MM.1S (cell line): ENCODE measurements at regions not wholly inside any gene's neighbourhood (a gene's known extent, or its start where the extent isn't known, plus 50 kb on each side); places are given as distances from the start of the nearest gene placed in this dataset.

Experiments
- DNase-seq: peaks from one replicate; pipeline ENCODE4 v3.0.0-alpha.2; 2015
- H2AFZ ChIP-seq: fragments of 300-600 bp; sonication (generic); 2 replicates; pipeline ENCODE4 v1.6.0; 2016; ENCODE audit warnings: antibody characterized with exemption, low read length
- H3F3A ChIP-seq: fragments of 300-600 bp; sonication (generic); 2 replicates; pipeline ENCODE4 v1.6.1; 2016; ENCODE audit warnings: mild to moderate bottlenecking, antibody characterized with exemption, low read length, moderate library complexity, mixed read lengths; ENCODE audit not compliant: insufficient read depth
- H3K27ac ChIP-seq: fragments of 300-600 bp; sonication (generic); 2 replicates; pipeline ENCODE4 v1.5.1; 2016; ENCODE audit warnings: mild to moderate bottlenecking, low read length
- H3K27me3 ChIP-seq: fragments of 300-600 bp; sonication (generic); replicated peaks from 2 replicates; pipeline ENCODE4 v1.6.0; 2016; ENCODE audit warnings: low read length; ENCODE audit not compliant: insufficient read depth
- H3K36me3 ChIP-seq: fragments of 300-600 bp; sonication (generic); replicated peaks from 2 replicates; pipeline ENCODE4 v1.6.1; 2016; ENCODE audit warnings: mild to moderate bottlenecking, low read length, mixed read lengths; ENCODE audit not compliant: insufficient read depth
- H3K4me1 ChIP-seq: fragments of 300-600 bp; sonication (generic); 2 replicates; pipeline ENCODE4 v1.6.1; 2016; ENCODE audit warnings: low read length, mixed read lengths
- H3K4me2 ChIP-seq: fragments of 300-600 bp; sonication (generic); 2 replicates; pipeline ENCODE4 v1.6.0; 2016; ENCODE audit warnings: low read depth, low read length
- H3K4me3 ChIP-seq: fragments of 300-600 bp; sonication (generic); 2 replicates; pipeline ENCODE4 v1.5.1; 2016; ENCODE audit warnings: low read length, mixed read lengths
- H3K79me2 ChIP-seq: fragments of 300-600 bp; sonication (generic); 2 replicates; pipeline ENCODE4 v1.6.1; 2016; ENCODE audit warnings: mixed run types, low read length, mixed read lengths
- H3K9ac ChIP-seq: fragments of 300-600 bp; sonication (generic); 2 replicates; pipeline ENCODE4 v1.6.1; 2016; ENCODE audit warnings: low read length, mixed read lengths
- H3K9me2 ChIP-seq: fragments of 300-600 bp; sonication (generic); replicated peaks from 2 replicates; pipeline ENCODE4 v1.6.1; 2016; ENCODE audit warnings: mild to moderate bottlenecking, low read length, mixed read lengths; ENCODE audit not compliant: insufficient read depth
- H3K9me3 ChIP-seq: fragments of 300-600 bp; sonication (generic); replicated peaks from 2 replicates; pipeline ENCODE4 v1.6.1; 2016; ENCODE audit warnings: mild to moderate bottlenecking, low read length, mixed read lengths; ENCODE audit not compliant: insufficient read depth
- H4K20me1 ChIP-seq: fragments of 300-600 bp; sonication (generic); 2 replicates; pipeline ENCODE4 v1.6.1; 2016; ENCODE audit warnings: mild to moderate bottlenecking, low read length, moderate library complexity, mixed read lengths; ENCODE audit not compliant: insufficient read depth
- EZH2 ChIP-seq: fragments of 300-600 bp; sonication (generic); optimal IDR thresholded peaks from 2 replicates; pipeline ENCODE3; 2017; ENCODE audit warnings: low read depth, mild to moderate bottlenecking, antibody characterized with exemption, low read length, mixed read lengths
- EZH2phosphoT487 ChIP-seq: fragments of 300-600 bp; sonication (generic); IDR thresholded peaks from 2 replicates; pipeline ENCODE4 v1.6.1; 2018; ENCODE audit warnings: antibody characterized with exemption, low read length
- TF ChIP-seq, protein P1 (sequence below): fragments of 300-600 bp; sonication (generic); IDR thresholded peaks from 2 replicates; pipeline ENCODE4 v1.5.1; 2016; ENCODE audit warnings: antibody characterized with exemption, low read length, mixed read lengths

DNA sequence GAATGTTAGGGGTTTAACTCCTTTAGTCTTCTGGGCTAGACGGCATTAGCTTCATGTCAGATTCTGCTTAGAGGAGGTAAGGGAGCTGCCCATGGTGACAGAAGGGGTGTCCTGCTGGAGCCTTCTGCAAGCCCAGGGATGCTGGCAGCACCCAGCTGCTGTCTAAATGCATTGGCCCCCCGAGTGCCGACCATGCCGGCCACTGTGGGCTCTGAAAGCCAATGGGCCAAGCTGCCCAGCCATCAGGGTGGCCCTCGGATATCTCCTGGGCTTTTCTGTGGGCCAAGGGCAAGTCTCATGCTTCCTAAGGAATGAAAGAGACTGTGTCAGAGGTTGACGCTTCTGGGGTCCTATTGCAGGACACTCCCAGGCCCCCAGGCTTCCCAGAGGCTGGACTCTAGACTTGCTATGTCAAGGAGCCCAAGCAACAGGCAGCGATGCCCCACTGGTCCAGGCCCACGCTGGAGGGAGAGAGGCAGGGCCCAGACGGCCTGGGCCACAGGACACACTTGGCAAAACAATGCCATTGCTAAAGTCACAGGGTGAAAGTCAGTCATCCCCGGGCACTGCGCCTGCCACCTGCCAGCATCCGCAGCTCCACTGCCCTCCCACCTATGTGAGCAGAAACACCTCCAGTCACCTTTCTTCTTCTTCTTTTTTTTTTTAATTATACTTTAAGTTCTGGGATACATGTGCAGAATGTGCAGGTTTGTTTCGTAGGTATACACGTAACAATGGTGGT lies 160.2 kb upstream of the GPR12 start:
- Histone ChIP-seq H3K4me3 (no peak overlapping the region), H3K27me3 (no peaks in the 10 kb centered on the region), H3K9me2 (no peaks in the 10 kb centered on the region), H3K27ac (no peak overlapping the region), H2AFZ (no peak overlapping the region), H4K20me1 (no peaks in the 10 kb centered on the region), H3K4me1 (no peaks in the 10 kb centered on the region), H3F3A (no peaks in the 10 kb centered on the region), H3K4me2 (no peak overlapping the region), H3K9me3 (no peaks in the 10 kb centered on the region), H3K36me3 (no peaks in the 10 kb centered on the region), H3K79me2 (no peaks in the 10 kb centered on the region), H3K9ac (no peak overlapping the region)
- DNase-seq: no peak
- no peak for TF ChIP-seq EZH2
- TF ChIP-seq EZH2phosphoT487: no peak
- TF ChIP-seq, protein P1, sequence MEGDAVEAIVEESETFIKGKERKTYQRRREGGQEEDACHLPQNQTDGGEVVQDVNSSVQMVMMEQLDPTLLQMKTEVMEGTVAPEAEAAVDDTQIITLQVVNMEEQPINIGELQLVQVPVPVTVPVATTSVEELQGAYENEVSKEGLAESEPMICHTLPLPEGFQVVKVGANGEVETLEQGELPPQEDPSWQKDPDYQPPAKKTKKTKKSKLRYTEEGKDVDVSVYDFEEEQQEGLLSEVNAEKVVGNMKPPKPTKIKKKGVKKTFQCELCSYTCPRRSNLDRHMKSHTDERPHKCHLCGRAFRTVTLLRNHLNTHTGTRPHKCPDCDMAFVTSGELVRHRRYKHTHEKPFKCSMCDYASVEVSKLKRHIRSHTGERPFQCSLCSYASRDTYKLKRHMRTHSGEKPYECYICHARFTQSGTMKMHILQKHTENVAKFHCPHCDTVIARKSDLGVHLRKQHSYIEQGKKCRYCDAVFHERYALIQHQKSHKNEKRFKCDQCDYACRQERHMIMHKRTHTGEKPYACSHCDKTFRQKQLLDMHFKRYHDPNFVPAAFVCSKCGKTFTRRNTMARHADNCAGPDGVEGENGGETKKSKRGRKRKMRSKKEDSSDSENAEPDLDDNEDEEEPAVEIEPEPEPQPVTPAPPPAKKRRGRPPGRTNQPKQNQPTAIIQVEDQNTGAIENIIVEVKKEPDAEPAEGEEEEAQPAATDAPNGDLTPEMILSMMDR: no peak

DNA sequence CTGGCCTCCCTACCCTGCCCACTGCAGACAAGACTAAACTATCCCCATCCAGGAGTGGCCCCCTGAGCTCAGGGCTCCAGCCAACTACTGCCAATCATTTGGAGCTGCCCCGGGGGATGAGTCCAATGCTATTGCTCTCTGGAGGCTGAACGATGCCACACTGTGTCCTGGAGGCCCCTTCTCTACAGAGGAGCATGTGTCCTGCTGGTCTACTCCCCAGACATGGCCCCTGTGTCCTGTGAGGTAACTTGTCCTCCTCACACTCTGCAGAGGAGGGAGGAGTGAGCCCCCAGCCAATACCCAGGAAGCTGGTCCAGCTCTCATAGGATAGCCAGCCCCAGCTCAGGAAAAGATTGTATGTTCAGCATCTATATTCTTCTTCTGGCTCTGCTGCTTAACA lies 159.1 kb upstream of the GPR12 start:
- TF ChIP-seq EZH2 (no peak), EZH2phosphoT487 (no peak)
- Histone ChIP-seq H3K9ac (no peak overlapping the region), H3K27me3 (no peaks in the 10 kb centered on the region), H3K79me2 (no peaks in the 10 kb centered on the region), H3K9me3 (no peaks in the 10 kb centered on the region), H3K4me3 (no peak overlapping the region), H3K27ac (no peak overlapping the region), H3F3A (no peaks in the 10 kb centered on the region), H3K9me2 (no peaks in the 10 kb centered on the region), H2AFZ (no peak overlapping the region), H4K20me1 (no peaks in the 10 kb centered on the region), H3K4me2 (no peak overlapping the region), H3K36me3 (no peaks in the 10 kb centered on the region), H3K4me1 (no peaks in the 10 kb centered on the region)
- DNase-seq: no peak

DNA sequence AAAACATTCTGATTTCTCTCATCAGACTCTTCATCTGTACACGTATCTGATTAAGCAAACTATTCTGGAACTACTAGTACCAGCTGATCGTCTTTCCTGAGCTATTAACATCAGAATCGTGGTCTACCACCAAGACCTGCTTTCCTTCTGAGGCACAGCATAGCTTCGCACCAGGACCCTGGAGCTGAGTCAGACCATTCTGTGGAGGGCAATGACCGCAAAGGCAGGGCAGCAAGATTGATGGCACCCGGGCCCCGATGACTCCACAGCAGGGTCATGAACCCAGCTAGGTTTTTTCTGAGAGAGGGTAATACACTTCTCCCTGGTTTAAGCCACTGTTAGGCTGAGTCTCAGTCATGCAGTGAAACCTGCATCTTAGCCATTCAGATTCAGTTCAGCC lies 158.7 kb upstream of the GPR12 start:
- Histone ChIP-seq H3K9ac (no peak overlapping the region), H3K27me3 (no peaks in the 10 kb centered on the region), H2AFZ (no peak overlapping the region), H3K4me1 (no peaks in the 10 kb centered on the region), H3K4me2 (no peak overlapping the region), H4K20me1 (no peaks in the 10 kb centered on the region), H3K9me2 (no peaks in the 10 kb centered on the region), H3F3A (no peaks in the 10 kb centered on the region), H3K36me3 (no peaks in the 10 kb centered on the region), H3K79me2 (no peaks in the 10 kb centered on the region), H3K4me3 (no peak overlapping the region), H3K9me3 (no peaks in the 10 kb centered on the region), H3K27ac (no peak overlapping the region)
- DNase-seq: no peak
- TF ChIP-seq, protein P1: no peak
- no peak for TF ChIP-seq EZH2
- TF ChIP-seq EZH2phosphoT487: no peak

DNA sequence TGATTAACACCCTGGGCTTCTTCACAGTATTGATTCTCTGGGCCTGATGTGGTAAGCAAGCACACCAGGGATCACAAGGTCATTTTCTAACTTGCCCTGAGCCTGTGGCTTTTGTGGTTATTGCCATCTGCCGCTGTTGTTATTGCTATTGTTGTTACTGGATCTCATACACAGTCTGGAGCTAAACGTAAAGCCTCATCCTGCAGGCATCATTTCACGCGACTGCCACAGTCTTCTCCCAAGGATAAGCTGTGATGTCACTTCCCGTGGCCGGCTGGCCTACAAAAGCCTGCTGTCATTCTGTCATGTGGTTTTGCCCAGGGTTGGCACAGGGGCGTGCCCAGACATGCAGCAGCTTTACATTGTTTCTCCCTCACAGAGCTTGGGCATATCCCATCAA lies 154.0 kb upstream of the GPR12 start:
- TF ChIP-seq EZH2phosphoT487: no peak
- no peak for TF ChIP-seq EZH2
- TF ChIP-seq, protein P1: no peak
- Histone ChIP-seq H3K9me3 (no peaks in the 10 kb centered on the region), H3K9ac (no peak overlapping the region)

More for the DNA sequence above, 154.0 kb upstream of the GPR12 start:
- Histone ChIP-seq H3K4me2 (no peak overlapping the region), H3K36me3 (no peaks in the 10 kb centered on the region), H3K9me2 (no peaks in the 10 kb centered on the region), H3K79me2 (no peaks in the 10 kb centered on the region), H3K4me1 (no peaks in the 10 kb centered on the region), H3F3A (no peaks in the 10 kb centered on the region), H3K4me3 (no peak overlapping the region), H3K27me3 (no peaks in the 10 kb centered on the region), H2AFZ (no peak overlapping the region), H4K20me1 (no peaks in the 10 kb centered on the region), H3K27ac (no peak overlapping the region)
- DNase-seq: no peak
